ENCODE measurements at regions not wholly inside any gene's neighbourhood (a gene's known extent, or its start where the extent isn't known, plus 50 kb on each side); places are given as distances from the start of the nearest gene placed in this dataset.

GRCh38 chr17:71251951-71252350 lies 868.9 kb upstream of the SOX9 start:
- TF ChIP-seq EP300 (IDR thresholded peaks at IDR 0.05; ENCODE audit: borderline replicate concordance), result no peak
- no peak for TF ChIP-seq NFIC (IDR thresholded peaks at IDR 0.05)
- no peak for TF ChIP-seq FOXM1 (IDR thresholded peaks at IDR 0.05; ENCODE audit: borderline replicate concordance, low read depth)
- TF ChIP-seq TEAD4 (IDR thresholded peaks at IDR 0.05), result no peak
- no peak for TF ChIP-seq ZBTB7A (IDR thresholded peaks at IDR 0.05; ENCODE audit: low read depth)
- TF ChIP-seq TCF12 (IDR thresholded peaks at IDR 0.05; ENCODE audit: low read depth), result no peak
- TF ChIP-seq USF1 (IDR thresholded peaks at IDR 0.05), result no peak
- TF ChIP-seq CREB1 (IDR thresholded peaks at IDR 0.05; ENCODE audit: low read depth), result no peak
- TF ChIP-seq YY1 (IDR thresholded peaks at IDR 0.05; ENCODE audit: low read depth), result no peak
- no peak for TF ChIP-seq EGR1 (IDR thresholded peaks at IDR 0.05)
- TF ChIP-seq TAF1 (IDR thresholded peaks at IDR 0.05; ENCODE audit: low read depth), result no peak
- no peak for TF ChIP-seq MAX (IDR thresholded peaks at IDR 0.05)

GRCh38 chr17:71252436-71252835 lies 868.4 kb upstream of the SOX9 start:
- no peak for TF ChIP-seq TCF12 (IDR thresholded peaks at IDR 0.05; ENCODE audit: low read depth)
- TF ChIP-seq EGR1 (IDR thresholded peaks at IDR 0.05), result no peak
- no peak for TF ChIP-seq EP300 (IDR thresholded peaks at IDR 0.05; ENCODE audit: borderline replicate concordance)
- no peak for TF ChIP-seq CEBPB (IDR thresholded peaks at IDR 0.05)
- no peak for TF ChIP-seq MAX (IDR thresholded peaks at IDR 0.05)
- TF ChIP-seq RAD21 (IDR thresholded peaks at IDR 0.05; ENCODE audit: low read depth), result no peak
- no peak for TF ChIP-seq CREB1 (IDR thresholded peaks at IDR 0.05; ENCODE audit: low read depth)
- no peak for TF ChIP-seq YY1 (IDR thresholded peaks at IDR 0.05; ENCODE audit: low read depth)
- TF ChIP-seq TAF1 (IDR thresholded peaks at IDR 0.05; ENCODE audit: low read depth), result no peak
- TF ChIP-seq NFIC (IDR thresholded peaks at IDR 0.05), result no peak
- no peak for TF ChIP-seq USF1 (IDR thresholded peaks at IDR 0.05)
- no peak for TF ChIP-seq REST (IDR thresholded peaks at IDR 0.05; ENCODE audit: low read depth)
- TF ChIP-seq ZBTB7A (IDR thresholded peaks at IDR 0.05; ENCODE audit: low read depth), result no peak
- no peak for TF ChIP-seq TEAD4 (IDR thresholded peaks at IDR 0.05)
- TF ChIP-seq FOXM1 (IDR thresholded peaks at IDR 0.05; ENCODE audit: borderline replicate concordance, low read depth), result no peak

GRCh38 chr17:71257096-71257495 lies 863.7 kb upstream of the SOX9 start:
- TF ChIP-seq CEBPB (IDR thresholded peaks at IDR 0.05) (no peak), NFIC (IDR thresholded peaks at IDR 0.05) (no peak), ZBTB7A (IDR thresholded peaks at IDR 0.05; ENCODE audit: low read depth) (no peak), EP300 (IDR thresholded peaks at IDR 0.05; ENCODE audit: borderline replicate concordance) (no peak), REST (IDR thresholded peaks at IDR 0.05; ENCODE audit: low read depth) (no peak), TEAD4 (IDR thresholded peaks at IDR 0.05) (no peak)

GRCh38 chr17:71260366-71260940 lies 860.4 kb upstream of the SOX9 start:
- TF ChIP-seq USF1 (IDR thresholded peaks at IDR 0.05), result no peak
- no peak for TF ChIP-seq FOXM1 (IDR thresholded peaks at IDR 0.05; ENCODE audit: borderline replicate concordance, low read depth)
- TF ChIP-seq MAX (IDR thresholded peaks at IDR 0.05), result no peak
- no peak for TF ChIP-seq EGR1 (IDR thresholded peaks at IDR 0.05)
- no peak for TF ChIP-seq ZBTB7A (IDR thresholded peaks at IDR 0.05; ENCODE audit: low read depth)
- no peak for TF ChIP-seq YY1 (IDR thresholded peaks at IDR 0.05; ENCODE audit: low read depth)
- TF ChIP-seq REST (IDR thresholded peaks at IDR 0.05; ENCODE audit: low read depth), result no peak
- TF ChIP-seq TAF1 (IDR thresholded peaks at IDR 0.05; ENCODE audit: low read depth), result no peak
- no peak for TF ChIP-seq NFIC (IDR thresholded peaks at IDR 0.05)
- TF ChIP-seq CEBPB (IDR thresholded peaks at IDR 0.05), result no peak
- TF ChIP-seq CREB1 (IDR thresholded peaks at IDR 0.05; ENCODE audit: low read depth), result no peak
- TF ChIP-seq TCF12 (IDR thresholded peaks at IDR 0.05; ENCODE audit: low read depth), result no peak
- no peak for TF ChIP-seq TEAD4 (IDR thresholded peaks at IDR 0.05)
- no peak for TF ChIP-seq EP300 (IDR thresholded peaks at IDR 0.05; ENCODE audit: borderline replicate concordance)
- no peak for TF ChIP-seq RAD21 (IDR thresholded peaks at IDR 0.05; ENCODE audit: low read depth)
